Thoracic aorta (tissue), 2 donors: ENCODE measurements at regions not wholly inside any gene's neighbourhood (a gene's known extent, or its start where the extent isn't known, plus 50 kb on each side); places are given as distances from the start of the nearest gene placed in this dataset.

Source experiments
- ATAC-seq: fragments of 150-250 bp; one replicate; pipeline ENCODE4 v1.8.0; 2017; ENCODE audit warnings: low read depth; ENCODE audit not compliant: insufficient number of reproducible peaks, low FRiP score
- DNase-seq: peaks from one replicate; pipeline ENCODE4 v3.0.0-alpha.2; 2020; ENCODE audit warnings: low spot score
- H3K27ac ChIP-seq, 2 donors: fragments of 200-600 bp; sonication (generic); 1 replicate in 1 of 2; 2 replicates in 1 of 2; pipeline ENCODE4 v1.5.1; 2016; ENCODE audit warnings: mild to moderate bottlenecking in 2 of 2, moderate library complexity in 2 of 2
- H3K27me3 ChIP-seq: fragments of 200-600 bp; sonication (generic); replicated peaks from 2 replicates; pipeline ENCODE4 v1.6.0; 2016; ENCODE audit warnings: mild to moderate bottlenecking; ENCODE audit not compliant: insufficient read depth
- H3K36me3 ChIP-seq: fragments of 200-600 bp; sonication (generic); one replicate; pipeline ENCODE4 v1.5.1; 2016
- H3K4me1 ChIP-seq, 2 donors: fragments of 200-600 bp; sonication (generic); 1 replicate in 1 of 2; 2 replicates in 1 of 2; pipeline versions ENCODE4 v1.5.1 to v1.6.0; 2016; ENCODE audit warnings: low read depth in 2 of 2, mild to moderate bottlenecking in 1 of 2; ENCODE audit not compliant: control insufficient read depth in 1 of 2
- H3K4me3 ChIP-seq: fragments of 200-600 bp; sonication (generic); 2 replicates; pipeline ENCODE4 v1.5.1; 2016; ENCODE audit warnings: mild to moderate bottlenecking
- H3K9me3 ChIP-seq: fragments of 200-600 bp; sonication (generic); 2 replicates; pipeline ENCODE4 v1.5.1; 2016
- CTCF ChIP-seq: fragments of 200-600 bp; sonication (generic); IDR thresholded peaks from one replicate; pipeline ENCODE4 v1.5.1; 2019; ENCODE audit warnings: antibody characterized with exemption

GRCh38 chr4:137749466-137749865, 217.2 kb upstream of the PCDH18 start:
- Histone ChIP-seq H3K4me1 (peaks cover 6 to 13% of the 10 kb centered on the region in 2 donors), H3K4me3 (no peak overlapping the region), H3K27ac (no peak overlapping the region), H3K9me3 (no peaks in the 10 kb centered on the region), H3K27me3 (no peaks in the 10 kb centered on the region), H3K36me3 (no peaks in the 10 kb centered on the region)
- no peak for DNase-seq
- no peak for ATAC-seq
- TF ChIP-seq CTCF, result no peak

GRCh38 chr4:137748616-137749015, 216.3 kb upstream of the PCDH18 start:
- DNase-seq (no peak), ATAC-seq (no peak)
- no peak overlapping the region for H3K27ac ChIP-seq

GRCh38 chr4:137740141-137740540, 207.8 kb upstream of the PCDH18 start:
- Histone ChIP-seq H3K36me3 (no peaks in the 10 kb centered on the region), H3K4me1 (no peaks in the 10 kb centered on the region), H3K27ac (no peak overlapping the region), H3K9me3 (no peaks in the 10 kb centered on the region), H3K4me3 (no peak overlapping the region), H3K27me3 (no peaks in the 10 kb centered on the region)
- TF ChIP-seq CTCF, result no peak
- ATAC-seq, result no peak
- no peak for DNase-seq

More at GRCh38 chr4:137748616-137749015, 216.3 kb upstream of the PCDH18 start:
- H3K4me1 ChIP-seq, result peaks cover 6 to 13% of the 10 kb centered on the region in 2 donors
- peak overlapping the region; percentile 28 for H3K4me3 ChIP-seq
- no peak for TF ChIP-seq CTCF
- H3K36me3 ChIP-seq, result no peaks in the 10 kb centered on the region
- no peaks in the 10 kb centered on the region for H3K9me3 ChIP-seq
- no peaks in the 10 kb centered on the region for H3K27me3 ChIP-seq

GRCh38 chr4:137739391-137739790, 207.1 kb upstream of the PCDH18 start:
- Histone ChIP-seq H3K27me3 (no peaks in the 10 kb centered on the region), H3K36me3 (no peaks in the 10 kb centered on the region), H3K4me1 (no peaks in the 10 kb centered on the region), H3K4me3 (no peak overlapping the region), H3K27ac (no peak overlapping the region), H3K9me3 (no peaks in the 10 kb centered on the region)
- TF ChIP-seq CTCF, result no peak
- ATAC-seq (no peak), DNase-seq (no peak)

GRCh38 chr4:137738375-137738990, 206.2 kb upstream of the PCDH18 start:
- TF ChIP-seq CTCF, result no peak
- Histone ChIP-seq H3K27me3 (no peaks in the 10 kb centered on the region), H3K27ac (no peak overlapping the region), H3K4me1 (no peaks in the 10 kb centered on the region), H3K4me3 (no peak overlapping the region), H3K9me3 (no peaks in the 10 kb centered on the region), H3K36me3 (no peaks in the 10 kb centered on the region)
- ATAC-seq, result no peak
- DNase-seq, result no peak
